ENCODE measurements at regions not wholly inside any gene's neighbourhood (a gene's known extent, or its start where the extent isn't known, plus 50 kb on each side); places are given as distances from the start of the nearest gene placed in this dataset.
A peak's percentile ranks its signal among the peaks of the same experiment; 100 is the strongest.
"Not testable (repeated sequence)": the region's sequence is repeated elsewhere in the genome, so short reads cannot be mapped to it uniquely, and the experiment has no call there.

GRCh38 chr5:91315701-91316100 is 67.4 kb downstream of the ARRDC3 start:
- TF ChIP-seq CTCF (IDR thresholded peaks at IDR 0.05; ENCODE audit: low read depth, low read length) = no peak
- H3K36me3 ChIP-seq = no peaks in the 10 kb centered on the region
- DNase-seq = no peak
- H3K4me1 ChIP-seq = peaks cover 8% of the 10 kb centered on the region
- no peaks in the 10 kb centered on the region for H3K9me3 ChIP-seq
- no peak overlapping the region for H3K4me3 ChIP-seq (ENCODE audit: low read depth, low read length)
- peaks cover 8% of the 10 kb centered on the region for H3K27me3 ChIP-seq

- TF ChIP-seq CTCF (IDR thresholded peaks at IDR 0.05; ENCODE audit: low read depth, low read length) = no peak
- Histone ChIP-seq H3K27me3 (peaks cover 8% of the 10 kb centered on the region), H3K4me1 (peaks cover 8% of the 10 kb centered on the region), H3K4me3 (ENCODE audit: low read depth, low read length) (no peak overlapping the region), H3K36me3 (no peaks in the 10 kb centered on the region), H3K9me3 (no peaks in the 10 kb centered on the region)
- DNase-seq = peak; percentile 85
Observed at GRCh38 chr5:91313757-91314673, 69.1 kb downstream of the ARRDC3 start.

- no peak for TF ChIP-seq CTCF (IDR thresholded peaks at IDR 0.05; ENCODE audit: low read depth, low read length)
- Histone ChIP-seq H3K4me3 (ENCODE audit: low read depth, low read length) (no peak overlapping the region), H3K4me1 (peaks cover 8% of the 10 kb centered on the region), H3K36me3 (no peaks in the 10 kb centered on the region), H3K27me3 (peaks cover 8% of the 10 kb centered on the region), H3K9me3 (no peaks in the 10 kb centered on the region)
- DNase-seq = no peak
Observed at GRCh38 chr5:91312698-91313097, 70.4 kb downstream of the ARRDC3 start.

- no peak for DNase-seq
- H3K9me3 ChIP-seq = no peaks in the 10 kb centered on the region
- TF ChIP-seq CTCF (IDR thresholded peaks at IDR 0.05; ENCODE audit: low read depth, low read length) = peak; percentile 24; the same call in 1 of the 2 replicates
- peaks cover 8% of the 10 kb centered on the region for H3K27me3 ChIP-seq
- peaks cover 8% of the 10 kb centered on the region for H3K4me1 ChIP-seq
- H3K36me3 ChIP-seq = no peaks in the 10 kb centered on the region
- no peak overlapping the region for H3K4me3 ChIP-seq (ENCODE audit: low read depth, low read length)
Observed at GRCh38 chr5:91311697-91312501, 71.2 kb downstream of the ARRDC3 start.

- H3K4me1 ChIP-seq = peaks cover 8% of the 10 kb centered on the region
- TF ChIP-seq CTCF (IDR thresholded peaks at IDR 0.05; ENCODE audit: low read depth, low read length) = no peak
- no peak for DNase-seq
- H3K4me3 ChIP-seq (ENCODE audit: low read depth, low read length) = no peak overlapping the region
- peaks cover 8% of the 10 kb centered on the region for H3K27me3 ChIP-seq
- H3K36me3 ChIP-seq = no peaks in the 10 kb centered on the region
- no peaks in the 10 kb centered on the region; the same call in 1 of the 2 replicates for H3K9me3 ChIP-seq
Observed at GRCh38 chr5:91311168-91311696, 71.9 kb downstream of the ARRDC3 start.

- H3K4me3 ChIP-seq (ENCODE audit: low read depth, low read length); H3K36me3 ChIP-seq; DNase-seq; H3K4me1 ChIP-seq; H3K9me3 ChIP-seq; H3K27me3 ChIP-seq: not testable (repeated sequence)
Observed at GRCh38 chr5:91308157-91308556, 75.0 kb downstream of the ARRDC3 start.
